Neural cell (in vitro differentiated cells): ENCODE measurements at regions not wholly inside any gene's neighbourhood (a gene's known extent, or its start where the extent isn't known, plus 50 kb on each side); places are given as distances from the start of the nearest gene placed in this dataset.

Experiments used
- EZH2 ChIP-seq: fragments of 200-600, 300-800 bp; shearing (Covaris generic), sonication (generic); IDR thresholded peaks from 2 replicates; pipeline ENCODE4 v1.6.1; 2014; ENCODE audit warnings: antibody characterized with exemption, low read length, borderline replicate concordance, mild to moderate bottlenecking; ENCODE audit not compliant: insufficient read depth, poor library complexity, severe bottlenecking
- SMC3 ChIP-seq: fragments of 450-650 bp; conservative IDR thresholded peaks from 2 replicates; pipeline ENCODE4 v1.6.1; 2014; ENCODE audit warnings: antibody characterized with exemption, mild to moderate bottlenecking, moderate library complexity; ENCODE audit not compliant: poor library complexity

DNA sequence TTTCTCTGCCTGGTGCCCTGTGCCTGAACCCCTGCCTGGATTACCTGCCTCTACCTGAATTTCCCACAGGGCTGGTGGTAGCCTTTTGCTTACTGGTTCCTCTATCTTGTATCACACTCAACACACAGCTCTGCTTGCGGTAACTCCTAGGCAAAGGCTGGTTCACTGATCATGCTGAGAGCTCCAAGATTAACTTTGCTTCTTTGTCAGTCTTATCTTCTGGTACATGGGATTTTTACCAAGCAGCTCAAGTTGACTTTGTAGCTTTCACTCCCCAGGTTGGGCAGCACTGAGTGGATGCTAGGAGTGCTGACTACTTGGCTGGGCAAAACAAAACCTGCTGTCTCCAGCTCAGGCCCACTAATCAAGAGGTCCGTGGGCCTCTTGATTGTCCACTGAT is 145.9 kb upstream of the GLRA1 start:
- TF ChIP-seq SMC3: no peak
- TF ChIP-seq EZH2: no peak
